Adrenal gland (tissue), 9 donors: ENCODE measurements at regions not wholly inside any gene's neighbourhood (a gene's known extent, or its start where the extent isn't known, plus 50 kb on each side); places are given as distances from the start of the nearest gene placed in this dataset.

Source experiments
- DNase-seq, 7 donors: peaks; one replicate each; pipeline ENCODE4 v3.0.0-alpha.2; 2019 to 2020
- H3K27ac ChIP-seq, 5 donors: fragments of 200-600 bp; sonication (generic) in 4 of 5; 1 replicate in 3 of 5; 2 replicates in 2 of 5; pipeline versions ENCODE4 v1.5.1 to v1.8.0; 2016 to 2020; ENCODE audit warnings: mild to moderate bottlenecking in 1 of 5
- H3K27me3 ChIP-seq: fragments of 200-600 bp; 2 replicates; pipeline ENCODE4 v1.8.0; 2021
- H3K36me3 ChIP-seq, 2 donors: fragments of 200-600 bp; replicated peaks in 1 of 2; 1 replicate in 1 of 2; 2 replicates in 1 of 2; pipeline versions ENCODE4 v1.5.1 to v1.8.0; 2018 to 2022
- H3K4me1 ChIP-seq, 2 donors: fragments of 200-600 bp; replicated peaks in 1 of 2; 1 replicate in 1 of 2; 2 replicates in 1 of 2; pipeline versions ENCODE4 v1.5.1 to v1.8.0; 2018 to 2021
- H3K4me3 ChIP-seq, 4 donors: fragments of 200-600 bp; sonication (generic) in 3 of 4; one replicate each; pipeline ENCODE4 v1.5.1; 2016 to 2018
- H3K9me3 ChIP-seq, 3 donors: fragments of 200-600 bp; sonication (generic) in 1 of 3; replicated peaks in 1 of 3; 1 replicate in 2 of 3; 2 replicates in 1 of 3; pipeline versions ENCODE4 v1.5.1 to v1.8.0; 2016 to 2021
- CTCF ChIP-seq, 6 experiments: fragments of 450-650 bp in 4 of 6; fragments of 200-600 bp in 2 of 6; sonication (generic) in 1 of 6; IDR thresholded peaks; 1 replicate in 5 of 6; 2 replicates in 1 of 6; pipeline versions ENCODE4 v1.5.1 to v1.8.0; 2016 to 2021; ENCODE audit warnings: antibody characterized with exemption in 6 of 6, mild to moderate bottlenecking in 2 of 6, moderate library complexity in 1 of 6
- POLR2A ChIP-seq, 2 donors: fragments of 450-650 bp; IDR thresholded peaks; one replicate each; pipeline ENCODE4 v1.6.1; 2017; ENCODE audit warnings: antibody characterized with exemption in 2 of 2, mild to moderate bottlenecking in 2 of 2, moderate library complexity in 1 of 2
- WGBS, 4 donors: extraction: QIAGEN DNeasy Blood & Tissue Kit in 2 of 4; methylation state at CpG; one replicate each; pipeline versions ENCODE4 v1.1.5 to v1.1.7; 2013 to 2017; 5-methylcytosine and 5-hydroxymethylcytosine counted together
- intact Hi-C, 2 donors: fragments of 100-400 bp; cut with DNase I; formaldehyde crosslinking; loops; one replicate each; pipeline versions ENCODE4 v1.14.1 to v1.15.0; 2022 to 2023
- donor health status: healthy with polysubstance abuse.
- donor health status: Bipolar disorder and iron deficiency.
- donor health status: DM: yes; HTN: yes; CAD: no.
- donor health status: DM: no; HTN: no; CAD: no.
- donor health status: DM: no; HTN: no; CAD: no.

DNA sequence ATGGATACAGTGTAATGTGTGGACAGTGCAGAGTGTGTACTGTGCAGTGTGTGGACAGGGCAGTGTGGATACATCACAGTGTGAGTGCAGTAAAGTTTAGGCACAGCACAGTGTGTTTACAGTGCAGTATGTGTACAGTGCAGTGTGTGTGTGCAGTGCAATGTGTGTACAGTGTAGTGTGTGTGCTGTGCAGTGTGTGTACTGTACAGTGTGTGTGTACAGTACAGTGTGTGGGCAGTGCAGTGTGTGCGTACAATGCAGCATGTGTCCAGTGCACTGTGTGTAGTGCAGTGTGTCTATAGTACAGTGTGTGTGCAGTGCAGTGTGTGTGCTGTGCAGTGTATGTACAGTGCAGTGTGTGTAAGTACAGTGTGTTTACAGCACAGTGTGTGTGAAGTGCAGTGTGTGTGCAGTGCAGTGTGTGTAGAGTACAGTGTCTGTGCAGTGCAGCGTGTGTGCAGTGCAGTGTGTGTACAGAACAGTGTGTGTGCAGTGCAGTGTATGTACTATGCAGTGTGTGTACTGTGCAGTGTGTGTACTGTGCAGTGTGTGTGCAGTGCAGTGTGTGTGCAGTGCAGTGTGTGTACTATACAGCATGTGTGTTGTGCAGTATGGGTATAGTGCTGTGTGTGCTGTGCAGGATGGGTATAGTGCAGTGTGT is 385.2 kb downstream of the KIF16B start:
- Histone ChIP-seq H3K9me3 (no peaks in the 10 kb centered on the region), H3K27me3 (no peaks in the 10 kb centered on the region), H3K4me1 (no peaks in the 10 kb centered on the region), H3K4me3 (no peak overlapping the region), H3K36me3 (no peaks in the 10 kb centered on the region), H3K27ac (no peak overlapping the region)
- no peak for DNase-seq
- 93 to 98% (median 95%) methylated on average over 2 of the region's 2 CpGs for WGBS, 4 donors
- TF ChIP-seq POLR2A (IDR thresholded peaks at IDR 0.05) (no peak), CTCF (IDR thresholded peaks at IDR 0.05) (no peak)
- intact Hi-C loops = no loop called here

DNA sequence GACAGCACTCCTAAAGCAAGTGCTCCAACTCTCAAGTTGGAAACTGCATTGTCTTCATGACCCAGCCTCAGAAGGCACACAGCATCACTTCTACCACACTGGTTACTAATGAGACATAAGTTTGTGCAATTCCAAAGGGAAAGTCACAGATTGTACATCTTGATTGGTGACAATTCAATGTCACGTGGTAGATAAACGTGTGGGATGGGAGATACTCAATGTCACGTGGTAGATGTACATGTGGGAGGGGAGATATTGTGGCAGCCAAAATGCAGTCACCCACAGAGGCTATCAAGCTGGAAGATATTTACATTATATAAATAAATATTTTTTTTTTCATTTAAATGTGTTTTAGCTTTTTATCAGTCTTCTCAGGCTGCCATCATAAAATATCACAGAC is 393.3 kb downstream of the KIF16B start:
- Histone ChIP-seq H3K4me1 (no peaks in the 10 kb centered on the region), H3K36me3 (no peaks in the 10 kb centered on the region), H3K4me3 (no peak overlapping the region), H3K9me3 (no peaks in the 10 kb centered on the region), H3K27me3 (no peaks in the 10 kb centered on the region), H3K27ac (no peak overlapping the region)
- no peak for TF ChIP-seq POLR2A (IDR thresholded peaks at IDR 0.05)
- TF ChIP-seq CTCF (IDR thresholded peaks at IDR 0.05) = no peak
- DNase-seq = no peak
- 82 to 88% (median 85%) methylated on average over 3 of the region's 3 CpGs for WGBS, 4 donors
- intact Hi-C loops = no loop called here

DNA sequence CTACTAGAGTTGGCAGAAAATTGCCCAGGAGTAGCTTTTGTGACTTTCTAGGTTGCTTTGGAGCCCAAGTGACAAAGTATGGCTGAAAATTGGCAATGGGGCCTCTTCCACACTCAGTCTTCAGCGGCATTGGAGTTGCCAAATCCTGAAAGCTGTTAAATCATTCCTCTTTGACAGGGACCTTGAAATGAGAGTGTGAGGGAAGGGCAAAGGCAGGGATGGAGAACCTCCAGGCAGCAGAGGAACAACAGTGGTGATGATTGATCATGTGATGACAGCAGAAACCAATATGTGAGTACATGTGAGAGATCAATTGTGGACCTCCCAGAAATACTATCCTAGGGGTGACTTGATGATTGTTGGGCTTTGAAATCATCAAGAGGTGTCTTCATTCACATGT is 393.9 kb downstream of the KIF16B start:
- Histone ChIP-seq H3K27me3 (no peaks in the 10 kb centered on the region), H3K36me3 (no peaks in the 10 kb centered on the region), H3K4me3 (no peak overlapping the region), H3K9me3 (no peaks in the 10 kb centered on the region), H3K27ac (no peak overlapping the region), H3K4me1 (no peaks in the 10 kb centered on the region)
- 22 to 67% (median 45%) methylated on average over 1 of the region's 1 CpG for WGBS, 4 donors
- no peak for DNase-seq
- intact Hi-C loops = no loop called here
- TF ChIP-seq POLR2A (IDR thresholded peaks at IDR 0.05) = no peak
- TF ChIP-seq CTCF (IDR thresholded peaks at IDR 0.05) = no peak

DNA sequence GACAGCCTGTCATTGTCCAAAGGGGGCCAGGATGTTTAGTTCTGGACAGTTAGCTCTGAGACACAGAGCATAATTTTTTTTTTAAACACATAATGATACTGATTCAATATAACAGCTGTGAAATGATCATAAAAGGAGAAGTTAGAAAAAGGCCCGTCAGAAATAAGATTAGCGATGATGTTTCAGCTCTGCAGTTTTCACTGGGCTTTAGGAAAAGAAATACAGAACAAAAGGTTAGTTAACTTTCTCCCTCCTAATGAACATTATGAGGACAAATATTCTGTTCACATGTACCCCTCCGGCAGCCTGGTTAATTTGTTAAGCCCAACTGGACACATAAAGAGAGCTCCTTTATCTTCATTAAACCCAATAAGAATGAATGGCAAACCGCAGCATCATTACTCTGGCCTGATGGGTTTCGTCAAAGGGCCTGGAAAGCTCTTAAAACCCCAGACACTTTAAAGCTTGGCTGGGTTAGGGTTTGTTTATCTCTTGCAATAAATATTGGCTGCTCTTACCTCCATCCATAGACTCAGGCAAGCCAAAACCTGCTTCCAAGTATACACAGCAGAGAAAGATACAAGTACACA is 394.6 kb downstream of the KIF16B start:
- intact Hi-C loops = no loop called here
- 77 to 80% (median 78%) methylated on average over 5 of the region's 5 CpGs for WGBS, 4 donors

More for the DNA sequence above, 394.6 kb downstream of the KIF16B start:
- Histone ChIP-seq H3K4me3 (no peak overlapping the region), H3K9me3 (no peaks in the 10 kb centered on the region), H3K27ac (no peak overlapping the region), H3K4me1 (no peaks in the 10 kb centered on the region), H3K36me3 (no peaks in the 10 kb centered on the region), H3K27me3 (no peaks in the 10 kb centered on the region)
- peak in 1 of 7 donors; percentile 74 for DNase-seq
- TF ChIP-seq CTCF (IDR thresholded peaks at IDR 0.05) = no peak
- no peak for TF ChIP-seq POLR2A (IDR thresholded peaks at IDR 0.05)
